Embryonic facial prominence (tissue), 1 donor: ENCODE measurements at regions not wholly inside any gene's neighbourhood (a gene's known extent, or its start where the extent isn't known, plus 50 kb on each side); places are given as distances from the start of the nearest gene placed in this dataset.
"Not testable (repeated sequence)": the region's sequence is repeated elsewhere in the genome, so short reads cannot be mapped to it uniquely, and the experiment has no call there.

Experiments
- DNase-seq: peaks from one replicate; pipeline ENCODE4 v3.0.0-alpha.2; 2016; ENCODE audit errors: extremely low spot score

DNA sequence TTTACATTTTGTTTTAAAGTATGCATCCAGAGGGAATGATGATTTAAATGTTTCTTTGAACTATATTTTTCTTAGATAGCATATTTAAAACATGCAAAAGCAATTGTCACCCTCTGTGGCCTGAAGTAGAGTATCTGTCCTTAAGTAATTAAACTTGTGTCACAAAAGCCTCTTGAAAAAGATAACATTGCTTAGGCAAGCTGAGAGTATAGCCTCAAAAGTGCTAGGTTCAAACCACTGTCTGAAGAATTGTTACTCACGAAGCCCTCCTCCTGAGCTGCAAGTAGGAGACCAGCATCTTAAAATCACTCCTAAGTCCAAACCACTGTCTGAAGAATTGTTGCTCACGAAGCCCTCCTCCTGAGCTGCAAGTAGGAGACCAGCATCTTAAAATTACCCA lies 378.0 kb upstream of the PRR16 start:
- DNase-seq = no peak

DNA sequence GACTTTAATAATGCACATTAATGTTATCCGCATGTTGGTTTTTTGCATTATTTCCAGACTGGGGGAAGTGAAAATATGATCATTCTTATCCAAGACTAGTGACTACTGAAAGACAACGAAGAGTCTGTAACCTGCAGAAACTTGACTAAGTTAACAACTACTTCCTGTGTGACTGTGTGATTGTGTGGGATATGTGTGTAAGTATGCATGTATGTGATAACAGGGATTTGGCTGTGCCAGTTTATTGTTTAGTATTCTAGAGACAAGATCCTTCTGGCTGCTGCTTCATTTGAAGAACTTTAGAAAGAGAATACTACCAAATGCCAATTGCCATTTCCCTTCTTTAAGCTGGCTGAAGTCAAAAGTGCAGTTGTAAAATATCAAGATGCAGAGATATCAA lies 375.7 kb upstream of the PRR16 start:
- no peak for DNase-seq

DNA sequence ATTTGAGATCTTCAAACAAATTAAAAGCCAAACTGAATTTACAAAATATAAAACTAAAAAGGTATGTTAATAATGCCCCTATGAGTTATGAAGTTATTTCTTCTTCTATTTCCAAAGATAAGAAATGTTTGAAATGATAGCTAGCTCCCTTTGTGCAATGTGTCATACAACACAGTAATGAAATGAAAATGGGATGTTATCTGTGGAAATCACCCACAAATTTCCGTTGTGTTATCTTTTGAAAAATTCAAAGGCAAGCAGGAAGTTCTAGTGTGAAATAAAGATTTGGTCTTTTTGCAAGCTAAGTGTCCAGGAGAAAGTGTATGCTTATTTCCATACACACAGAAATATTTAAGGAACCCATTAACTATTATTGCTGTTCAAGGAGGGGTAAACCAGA lies 375.3 kb upstream of the PRR16 start:
- DNase-seq = no peak

GRCh38 chr5:120091376-120091948 lies 372.6 kb upstream of the PRR16 start:
- no peak for DNase-seq

DNA sequence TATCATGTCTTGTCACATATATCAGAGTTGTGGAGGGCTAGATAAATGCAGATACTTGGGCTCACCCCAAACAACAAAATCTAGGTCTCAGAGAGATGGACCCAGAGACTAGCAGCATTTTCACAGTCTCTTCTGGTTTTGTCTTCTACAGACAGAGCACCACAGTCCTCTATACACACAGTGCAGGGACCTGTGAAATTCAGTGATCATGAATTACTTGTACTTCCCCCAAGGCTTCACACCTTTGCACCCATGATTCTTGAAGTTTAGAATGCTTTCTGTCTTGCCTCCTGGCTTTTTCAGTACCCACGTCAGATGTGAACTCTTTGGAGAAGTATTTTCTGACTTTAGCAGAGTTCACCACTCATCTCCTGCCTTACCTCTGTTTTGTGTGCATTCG lies 371.5 kb upstream of the PRR16 start:
- DNase-seq = no peak

- DNase-seq = no peak
Measured at GRCh38 chr5:120093178-120093577, 370.9 kb upstream of the PRR16 start.

DNA sequence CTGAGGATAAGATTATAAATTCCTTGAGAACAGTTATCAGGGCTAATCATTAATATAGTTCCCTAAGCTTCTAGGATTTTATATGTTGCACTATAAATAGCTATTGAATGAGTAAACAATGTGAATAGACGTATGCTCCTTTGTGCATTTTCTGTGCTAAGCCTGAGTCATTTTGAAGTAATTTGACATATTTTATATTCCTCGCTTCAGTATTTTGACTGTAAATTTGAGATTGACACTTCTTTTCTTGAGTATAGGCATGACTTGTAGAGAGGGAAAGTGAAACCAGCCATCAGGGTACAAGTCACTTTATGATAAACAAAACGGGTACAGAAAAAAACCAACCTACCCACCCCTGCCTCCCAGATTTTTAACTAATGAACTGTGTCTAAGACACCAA lies 367.7 kb upstream of the PRR16 start:
- DNase-seq = no peak

DNA sequence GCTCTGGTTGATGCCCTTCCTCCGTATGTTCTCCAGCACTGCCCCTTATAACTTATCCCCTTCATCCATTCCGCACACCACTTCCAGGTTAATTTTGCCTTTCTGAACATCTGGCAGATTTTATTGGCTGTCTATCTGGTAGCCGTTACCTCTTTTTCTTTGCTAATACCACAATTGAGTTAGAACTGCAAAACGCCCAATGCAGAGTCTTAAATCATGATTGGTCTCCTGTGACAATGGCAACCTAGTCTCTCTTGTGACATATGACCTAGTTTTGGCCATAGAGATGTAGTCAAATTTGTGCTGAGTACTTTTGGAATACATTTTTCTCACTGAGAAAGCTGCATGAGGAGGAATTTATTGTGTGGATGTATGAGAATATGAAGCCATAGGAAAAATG lies 365.7 kb upstream of the PRR16 start:
- DNase-seq = no peak

DNA sequence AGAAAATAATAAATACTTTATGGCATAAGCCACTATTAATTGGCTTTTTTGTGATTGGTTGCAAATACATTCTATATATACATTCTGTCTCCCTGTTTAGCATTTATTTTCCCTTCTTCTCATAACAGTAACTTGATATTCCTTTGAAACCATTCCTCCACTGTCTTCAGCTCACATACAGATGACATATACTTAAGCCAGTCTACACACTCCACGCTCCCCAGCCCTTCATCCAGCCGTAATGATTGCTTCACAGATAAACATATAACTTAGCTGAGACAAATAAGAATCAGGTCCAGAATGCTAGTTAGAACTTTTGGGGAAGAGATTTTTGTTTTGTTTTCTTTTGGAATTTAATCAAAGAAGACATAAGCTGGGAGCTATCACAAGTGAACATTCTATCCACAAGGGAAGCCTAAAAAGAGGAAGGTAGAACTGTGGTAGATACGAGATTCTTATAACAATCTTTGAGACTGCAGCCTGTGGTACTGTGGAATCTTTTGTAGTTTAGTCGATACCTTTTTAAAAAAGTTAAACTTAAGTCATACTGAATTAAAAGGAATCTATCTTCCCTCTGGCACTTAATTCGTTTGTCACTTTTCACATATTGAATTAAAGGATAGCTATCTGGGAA lies 365.1 kb upstream of the PRR16 start:
- no peak for DNase-seq

DNA sequence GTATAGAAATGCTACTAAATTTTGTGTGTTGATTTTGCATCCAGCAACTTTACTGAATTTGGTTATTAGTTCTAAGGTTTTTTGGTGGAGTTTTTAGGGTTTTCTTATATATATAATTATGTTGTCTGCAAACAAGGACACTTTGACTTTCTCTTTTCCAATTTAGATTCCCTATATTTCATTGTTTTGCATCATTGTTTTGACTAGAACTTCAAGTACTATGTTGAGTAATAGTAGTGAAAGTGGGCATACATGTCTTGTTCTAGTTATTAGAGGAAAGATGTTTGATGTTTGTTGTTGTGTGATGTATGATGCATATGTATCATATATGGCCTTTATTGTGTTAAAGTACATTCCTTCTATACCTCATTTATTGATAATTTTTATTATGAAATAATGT lies 362.3 kb upstream of the PRR16 start:
- no peak for DNase-seq

- DNase-seq = no peak
Measured at GRCh38 chr5:120103495-120103894, 360.6 kb upstream of the PRR16 start.

- DNase-seq = no peak
Measured at GRCh38 chr5:120106912-120107525, 357.1 kb upstream of the PRR16 start.

- DNase-seq = no peak
Measured at GRCh38 chr5:120108586-120109248, 355.4 kb upstream of the PRR16 start.

- no peak for DNase-seq
Measured at GRCh38 chr5:120122703-120123102, 341.4 kb upstream of the PRR16 start.

- no peak for DNase-seq
Measured at GRCh38 chr5:120124031-120124430, 340.1 kb upstream of the PRR16 start.

- no peak for DNase-seq
Measured at GRCh38 chr5:120124961-120125360, 339.1 kb upstream of the PRR16 start.

GRCh38 chr5:120132347-120132746 lies 331.8 kb upstream of the PRR16 start:
- DNase-seq = not testable (repeated sequence)

DNA sequence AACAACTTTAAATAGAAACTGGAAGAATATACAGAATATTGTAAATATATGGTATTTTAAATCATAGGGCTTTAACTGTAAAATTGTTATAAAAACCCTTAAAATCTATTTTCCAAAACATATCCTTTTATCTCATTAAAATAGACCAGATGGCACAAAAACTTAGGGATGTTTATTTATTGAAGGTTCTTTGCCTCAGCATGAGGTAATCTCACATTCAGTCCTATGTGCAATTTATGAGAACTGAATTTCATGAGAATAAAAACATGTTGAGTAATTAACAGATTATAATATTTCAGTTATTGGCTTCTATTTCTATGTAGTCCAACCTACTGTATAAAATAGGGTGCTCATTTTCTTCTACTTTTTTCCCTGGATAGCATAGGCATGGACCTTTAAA lies 329.2 kb upstream of the PRR16 start:
- DNase-seq = no peak

GRCh38 chr5:120137582-120137981 lies 326.5 kb upstream of the PRR16 start:
- DNase-seq = no peak

- no peak for DNase-seq
Measured at GRCh38 chr5:120139039-120139438, 325.1 kb upstream of the PRR16 start.

DNA sequence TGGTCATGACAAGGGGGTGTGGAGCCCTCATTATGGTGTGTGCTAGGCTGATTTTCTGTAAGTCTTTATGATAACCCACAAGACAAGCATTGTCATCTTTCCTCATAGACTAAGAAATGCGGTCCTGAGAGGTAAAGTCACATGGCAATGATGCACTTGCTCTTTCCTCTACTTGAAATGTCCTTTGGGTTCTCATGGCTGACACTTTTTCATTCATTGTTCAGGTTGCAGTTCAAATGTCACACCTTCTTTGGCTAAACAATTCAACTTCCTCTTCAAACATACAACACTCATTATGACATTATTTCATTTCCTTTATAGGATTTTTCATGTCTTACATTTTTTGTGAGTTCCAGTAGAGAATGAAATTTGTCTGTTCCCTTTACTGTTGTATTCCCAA lies 323.6 kb upstream of the PRR16 start:
- no peak for DNase-seq

DNA sequence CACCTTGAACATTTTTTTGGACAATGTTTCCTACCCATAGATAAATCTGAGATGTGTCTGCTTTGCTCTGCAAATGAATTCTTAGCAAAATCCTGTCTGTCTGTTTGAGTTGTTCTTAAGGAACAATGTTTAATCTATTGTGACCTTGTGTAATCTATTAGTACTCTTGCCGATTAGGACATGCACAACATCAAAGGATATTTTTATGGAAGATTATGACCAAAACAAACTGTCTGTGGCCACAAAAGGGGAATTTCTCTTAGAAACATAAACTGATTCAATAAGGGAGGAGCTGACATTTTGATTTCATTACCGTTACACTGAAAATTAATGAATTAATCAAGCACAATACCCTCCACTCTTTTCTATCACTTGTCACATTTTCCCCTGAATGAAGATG lies 323.0 kb upstream of the PRR16 start:
- no peak for DNase-seq

DNA sequence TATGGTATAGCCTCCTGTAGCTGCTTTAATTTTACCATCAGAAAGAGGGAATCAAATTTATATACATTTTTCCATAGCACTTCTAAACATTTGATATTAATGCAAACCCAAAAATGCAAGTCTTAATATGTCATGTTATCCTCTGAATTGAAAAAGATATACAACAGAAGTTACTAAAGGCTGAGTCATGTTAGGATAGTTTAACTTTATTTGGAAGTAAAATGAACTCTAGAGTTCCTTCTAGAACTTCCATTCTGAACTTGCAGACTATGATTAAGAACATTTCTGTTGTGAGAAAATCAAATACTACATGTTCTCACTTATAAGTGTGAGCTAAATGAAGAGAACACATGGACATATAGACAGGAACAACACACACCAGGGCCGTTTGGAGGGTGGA lies 317.3 kb upstream of the PRR16 start:
- no peak for DNase-seq
